Gastrocnemius medialis (tissue), 4 donors: ENCODE measurements at regions not wholly inside any gene's neighbourhood (a gene's known extent, or its start where the extent isn't known, plus 50 kb on each side); places are given as distances from the start of the nearest gene placed in this dataset.

Experiments
- ATAC-seq, 2 donors: fragments of 150-250 bp; one replicate each; pipeline ENCODE4 v1.9.1; 2016
- DNase-seq, 2 donors: peaks; one replicate each; pipeline ENCODE4 v3.0.0-alpha.2; 2019
- H3K27ac ChIP-seq, 4 donors: fragments of 200-600 bp; sonication (generic); 1 replicate in 1 of 4; 2 replicates in 3 of 4; pipeline ENCODE4 v1.5.1; 2016 to 2018; ENCODE audit warnings: mild to moderate bottlenecking in 2 of 4, moderate library complexity in 1 of 4
- H3K27me3 ChIP-seq, 3 donors: fragments of 200-600 bp; sonication (generic) in 2 of 3; 1 replicate in 1 of 3; 2 replicates in 2 of 3; pipeline versions ENCODE4 v1.5.1 to v1.6.0; 2016 to 2019; ENCODE audit warnings: mild to moderate bottlenecking in 1 of 3, moderate library complexity in 1 of 3
- H3K36me3 ChIP-seq, 2 donors: fragments of 200-600 bp; sonication (generic) in 1 of 2; one replicate each; pipeline ENCODE4 v1.5.1; 2017 to 2018
- H3K4me1 ChIP-seq, 2 donors: fragments of 200-600 bp; sonication (generic) in 1 of 2; one replicate each; pipeline ENCODE4 v1.5.1; 2016 to 2017; ENCODE audit warnings: mild to moderate bottlenecking in 2 of 2
- H3K4me3 ChIP-seq, 4 donors: fragments of 200-600 bp; sonication (generic) in 3 of 4; 1 replicate in 1 of 4; 2 replicates in 3 of 4; pipeline ENCODE4 v1.5.1; 2016 to 2019; ENCODE audit warnings: mild to moderate bottlenecking in 2 of 4
- H3K9me3 ChIP-seq, 3 donors: fragments of 200-600 bp; sonication (generic) in 2 of 3; 1 replicate in 1 of 3; 2 replicates in 2 of 3; pipeline ENCODE4 v1.5.1; 2016 to 2019
- POLR2A ChIP-seq, 2 donors: fragments of 450-650 bp; IDR thresholded peaks; one replicate each; pipeline ENCODE4 v1.6.1; 2017; ENCODE audit warnings: antibody characterized with exemption in 2 of 2, mild to moderate bottlenecking in 2 of 2, moderate library complexity in 2 of 2
- in situ Hi-C, 4 donors: fragments of 200-750 bp; cut with MboI; loops; one replicate each; pipeline versions ENCODE4 v1.15.0 to v1.8.0; 2017; ENCODE audit warnings: low sequenced_read_pairs in 4 of 4
- intact Hi-C: fragments of 100-400 bp; cut with DNase I; formaldehyde crosslinking; loops from one replicate; pipeline ENCODE4 v1.15.1; 2023; ENCODE audit warnings: low total_unique reads
- TF ChIP-seq, protein P1 (sequence below), 5 experiments: fragments of 450-650 bp in 3 of 5; fragments of 200-600 bp in 2 of 5; sonication (generic) in 2 of 5; IDR thresholded peaks in 4 of 5; conservative IDR thresholded peaks in 1 of 5; 1 replicate in 4 of 5; 2 replicates in 1 of 5; pipeline ENCODE4 v1.5.1; 2016 to 2019; ENCODE audit warnings: antibody characterized with exemption in 5 of 5, mild to moderate bottlenecking in 3 of 5, moderate library complexity in 3 of 5

DNA sequence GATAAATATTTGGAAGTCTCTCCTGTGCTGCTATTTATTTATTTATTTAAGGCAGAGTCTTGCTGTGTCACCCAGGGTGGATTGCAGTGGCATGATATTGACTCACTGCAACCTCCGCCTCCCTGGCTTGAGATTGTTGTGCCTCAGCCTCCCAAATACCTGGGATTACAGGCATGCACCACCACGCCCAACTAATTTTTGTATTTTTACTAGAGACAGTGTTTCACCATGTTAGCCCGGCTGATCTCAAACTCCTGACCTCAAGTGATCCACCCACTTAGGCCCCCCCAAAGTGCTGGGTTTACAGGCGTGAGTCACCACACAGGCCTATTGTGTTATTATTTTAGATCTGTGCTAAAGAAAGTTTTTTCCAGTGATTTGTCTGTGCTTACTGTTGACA, 225.2 kb downstream of the CCER1 start:
- Histone ChIP-seq H3K36me3 (no peaks in the 10 kb centered on the region), H3K4me1 (no peaks in the 10 kb centered on the region), H3K27ac (no peak overlapping the region), H3K9me3 (no peaks in the 10 kb centered on the region), H3K27me3 (no peaks in the 10 kb centered on the region), H3K4me3 (no peak overlapping the region)
- DNase-seq, result no peak
- intact Hi-C loops (no loop called here), in situ Hi-C loops (no loop called here)
- TF ChIP-seq, protein P1, sequence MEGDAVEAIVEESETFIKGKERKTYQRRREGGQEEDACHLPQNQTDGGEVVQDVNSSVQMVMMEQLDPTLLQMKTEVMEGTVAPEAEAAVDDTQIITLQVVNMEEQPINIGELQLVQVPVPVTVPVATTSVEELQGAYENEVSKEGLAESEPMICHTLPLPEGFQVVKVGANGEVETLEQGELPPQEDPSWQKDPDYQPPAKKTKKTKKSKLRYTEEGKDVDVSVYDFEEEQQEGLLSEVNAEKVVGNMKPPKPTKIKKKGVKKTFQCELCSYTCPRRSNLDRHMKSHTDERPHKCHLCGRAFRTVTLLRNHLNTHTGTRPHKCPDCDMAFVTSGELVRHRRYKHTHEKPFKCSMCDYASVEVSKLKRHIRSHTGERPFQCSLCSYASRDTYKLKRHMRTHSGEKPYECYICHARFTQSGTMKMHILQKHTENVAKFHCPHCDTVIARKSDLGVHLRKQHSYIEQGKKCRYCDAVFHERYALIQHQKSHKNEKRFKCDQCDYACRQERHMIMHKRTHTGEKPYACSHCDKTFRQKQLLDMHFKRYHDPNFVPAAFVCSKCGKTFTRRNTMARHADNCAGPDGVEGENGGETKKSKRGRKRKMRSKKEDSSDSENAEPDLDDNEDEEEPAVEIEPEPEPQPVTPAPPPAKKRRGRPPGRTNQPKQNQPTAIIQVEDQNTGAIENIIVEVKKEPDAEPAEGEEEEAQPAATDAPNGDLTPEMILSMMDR (IDR thresholded peaks at IDR 0.05 in 4 of 5, conservative IDR thresholded peaks at IDR 0.05 in 1 of 5), result no peak
- TF ChIP-seq POLR2A (IDR thresholded peaks at IDR 0.05), result no peak
- ATAC-seq, result no peak

DNA sequence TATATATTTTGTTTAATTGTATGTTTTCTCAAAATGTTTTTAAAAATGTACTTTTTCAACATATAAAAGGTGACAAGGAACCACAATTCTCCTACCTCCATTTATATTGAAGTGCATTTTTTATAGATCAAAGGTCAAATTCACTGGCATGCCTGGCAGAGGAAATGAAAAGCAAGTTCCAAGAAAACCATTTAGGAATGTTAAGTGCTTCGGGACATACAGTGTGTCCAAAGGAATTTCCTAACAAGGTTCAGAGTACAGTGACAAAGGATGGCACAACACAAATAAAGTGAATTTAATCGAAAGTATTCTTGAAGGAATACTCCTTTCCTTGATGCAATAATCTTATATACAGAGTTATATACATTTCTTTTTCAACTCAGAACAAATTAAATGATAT, 242.3 kb downstream of the CCER1 start:
- Histone ChIP-seq H3K27me3 (no peaks in the 10 kb centered on the region), H3K36me3 (no peaks in the 10 kb centered on the region)
- in situ Hi-C loops, result no loop called here

DNA sequence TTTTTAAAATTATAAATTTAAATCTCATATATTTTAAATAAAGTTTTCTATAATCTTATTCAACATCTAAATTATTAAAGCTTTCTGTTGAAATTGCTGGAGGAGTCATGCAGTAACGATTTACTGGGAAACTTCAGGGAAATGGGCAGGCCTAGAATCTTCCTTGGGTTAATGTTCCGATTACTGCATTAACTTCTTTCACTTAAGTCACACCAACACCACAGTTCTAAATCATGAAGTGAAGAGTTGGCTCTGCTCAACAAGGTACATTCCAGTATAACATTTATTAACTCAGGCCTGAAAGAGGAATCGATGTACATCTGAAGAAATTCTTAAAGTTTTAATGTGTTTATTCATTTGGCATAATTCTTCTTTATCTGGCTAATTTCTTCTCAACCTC, 244.3 kb downstream of the CCER1 start:
- Histone ChIP-seq H3K4me3 (no peak overlapping the region), H3K27ac (no peak overlapping the region), H3K4me1 (no peaks in the 10 kb centered on the region), H3K9me3 (no peaks in the 10 kb centered on the region), H3K27me3 (no peaks in the 10 kb centered on the region), H3K36me3 (no peaks in the 10 kb centered on the region)
- intact Hi-C loops (no loop called here), in situ Hi-C loops (no loop called here)
- TF ChIP-seq, protein P1 (IDR thresholded peaks at IDR 0.05 in 4 of 5, conservative IDR thresholded peaks at IDR 0.05 in 1 of 5), result no peak
- TF ChIP-seq POLR2A (IDR thresholded peaks at IDR 0.05), result no peak
- DNase-seq, result no peak
- no peak for ATAC-seq

More for the DNA sequence above, 242.3 kb downstream of the CCER1 start:
- TF ChIP-seq POLR2A (IDR thresholded peaks at IDR 0.05), result no peak
- TF ChIP-seq, protein P1 (IDR thresholded peaks at IDR 0.05 in 4 of 5, conservative IDR thresholded peaks at IDR 0.05 in 1 of 5), result no peak
- ATAC-seq (no peak), DNase-seq (no peak)
- intact Hi-C loops, result no loop called here
- Histone ChIP-seq H3K9me3 (no peaks in the 10 kb centered on the region), H3K4me1 (no peaks in the 10 kb centered on the region), H3K27ac (no peak overlapping the region), H3K4me3 (no peak overlapping the region)

DNA sequence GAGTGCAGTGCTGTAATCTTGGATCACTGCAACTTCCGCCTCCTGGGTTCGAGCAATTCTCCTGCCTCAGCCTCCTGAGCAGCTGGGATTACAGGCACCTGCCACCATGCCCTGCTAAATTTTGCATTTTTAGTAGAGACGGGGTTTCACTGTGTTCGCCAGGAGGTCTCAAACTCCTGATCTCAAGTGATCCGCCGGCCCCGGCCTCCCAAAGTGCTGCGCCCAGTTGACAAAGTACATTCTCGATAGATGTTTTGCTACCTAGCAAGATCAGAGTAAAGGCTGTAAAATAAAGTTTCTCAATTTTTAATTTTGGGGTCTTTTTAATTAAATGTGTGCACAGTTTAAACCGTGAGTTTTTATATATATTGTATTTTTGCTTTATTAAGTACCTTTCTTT, 248.9 kb downstream of the CCER1 start:
- H3K9me3 ChIP-seq, result no peaks in the 10 kb centered on the region
- H3K27me3 ChIP-seq, result no peaks in the 10 kb centered on the region
- ATAC-seq (no peak), DNase-seq (no peak)
- no peaks in the 10 kb centered on the region for H3K4me1 ChIP-seq
- H3K27ac ChIP-seq, result no peak overlapping the region
- TF ChIP-seq, protein P1 (IDR thresholded peaks at IDR 0.05 in 4 of 5, conservative IDR thresholded peaks at IDR 0.05 in 1 of 5), result no peak
- TF ChIP-seq POLR2A (IDR thresholded peaks at IDR 0.05), result no peak
- no peaks in the 10 kb centered on the region for H3K36me3 ChIP-seq
- in situ Hi-C loops, result no loop called here
- no peak overlapping the region for H3K4me3 ChIP-seq
- intact Hi-C loops, result no loop called here

DNA sequence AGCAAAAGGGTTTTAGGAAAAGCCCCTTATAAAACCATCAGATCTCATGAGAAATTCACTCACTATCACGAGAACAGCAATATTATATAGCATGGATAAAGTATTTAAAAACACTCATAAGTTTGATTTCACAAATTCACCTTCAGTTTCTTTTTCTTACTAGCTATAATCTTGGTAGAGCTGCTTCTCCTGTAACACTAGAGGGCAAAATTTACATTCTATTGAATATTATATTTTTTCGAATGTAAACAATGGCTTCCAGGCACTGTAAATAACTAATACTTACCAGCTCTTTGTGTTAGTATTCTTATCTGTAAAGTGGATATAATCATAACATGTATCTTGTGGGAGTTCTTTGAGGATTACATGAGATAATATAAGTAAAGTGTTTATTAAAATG, 259.6 kb downstream of the CCER1 start:
- no peaks in the 10 kb centered on the region for H3K27me3 ChIP-seq
- H3K36me3 ChIP-seq, result no peaks in the 10 kb centered on the region
- in situ Hi-C loops (no loop called here), intact Hi-C loops (no loop called here)
- DNase-seq, result no peak
- no peaks in the 10 kb centered on the region for H3K9me3 ChIP-seq
- ATAC-seq, result no peak
- TF ChIP-seq, protein P1 (IDR thresholded peaks at IDR 0.05 in 4 of 5, conservative IDR thresholded peaks at IDR 0.05 in 1 of 5), result no peak
- TF ChIP-seq POLR2A (IDR thresholded peaks at IDR 0.05), result no peak
- no peak overlapping the region for H3K27ac ChIP-seq
- no peak overlapping the region for H3K4me3 ChIP-seq
- no peaks in the 10 kb centered on the region for H3K4me1 ChIP-seq
